Endothelial cell of umbilical vein (primary cell): ENCODE measurements at regions not wholly inside any gene's neighbourhood (a gene's known extent, or its start where the extent isn't known, plus 50 kb on each side); places are given as distances from the start of the nearest gene placed in this dataset.

Experiments
- BruUV-seq: library from RNA; stranded (reverse); fragments of 400-500 nt; replicated peaks from 2 replicates; lab custom pipeline; 2021; lab: Mats Ljungman, UMichigan
- CTCF ChIA-PET: fragments of 300-600, 350-600 bp; sonication (Branson Sonifier 250); formaldehyde crosslinking; loops from one replicate; lab custom pipeline; 2021; ENCODE audit warnings: antibody characterized with exemption, inconsistent platforms; lab: Charles Lee
- POLR2A ChIA-PET: fragments of 300-600, 350-600 bp; sonication (Branson Sonifier 250); formaldehyde crosslinking; loops from one replicate; lab custom pipeline; 2021; ENCODE audit warnings: antibody characterized with exemption, inconsistent platforms; lab: Charles Lee
- DNase-seq: peaks from one replicate; pipeline ENCODE4 v3.0.0-alpha.2; 2011; ENCODE audit warnings: low read depth, low spot score
- FAIRE-seq: peaks from 2 replicates; lab custom pipeline; 2011; peaks lifted over from hg19 to GRCh38; lab: Jason Lieb, UNC
- H2AFZ ChIP-seq: 2 replicates; pipeline ENCODE4 v1.6.0; 2012; ENCODE audit warnings: low read depth, low read length, control low read depth, inconsistent platforms
- H3K27ac ChIP-seq: 2 replicates; pipeline ENCODE4 v1.5.1; 2011; ENCODE audit warnings: low read depth, mild to moderate bottlenecking, control low read depth, low read length, moderate library complexity; ENCODE audit not compliant: insufficient read depth
- H3K27me3 ChIP-seq, 2 experiments: 2 replicates each; pipeline versions ENCODE4 v1.6.0 to v1.6.1; 2011; ENCODE audit warnings: low read length in 2 of 2, mixed read lengths in 1 of 2; ENCODE audit not compliant: control insufficient read depth in 2 of 2, insufficient read depth in 2 of 2
- H3K36me3 ChIP-seq, 2 experiments: 2 replicates in 1 of 2; 3 replicates in 1 of 2; pipeline ENCODE4 v1.5.1; 2011; ENCODE audit warnings: low read length in 2 of 2, mild to moderate bottlenecking in 1 of 2, moderate library complexity in 1 of 2; ENCODE audit not compliant: control insufficient read depth in 2 of 2, insufficient read depth in 2 of 2; ENCODE audit errors: extremely low read depth in 1 of 2
- H3K4me1 ChIP-seq: 3 replicates; pipeline ENCODE4 v1.5.1; 2011; ENCODE audit warnings: mild to moderate bottlenecking, low read length; ENCODE audit not compliant: control insufficient read depth, insufficient read depth; ENCODE audit errors: extremely low read depth
- H3K4me2 ChIP-seq: 2 replicates; pipeline ENCODE4 v1.6.1; 2011; ENCODE audit warnings: low read length, control low read depth, mixed read lengths; ENCODE audit not compliant: insufficient read depth
- H3K4me3 ChIP-seq, 3 experiments: fragments of 200-600 bp in 1 of 3; sonication (generic), shearing (Covaris generic) in 1 of 3; replicated peaks in 1 of 3; 2 replicates each; pipeline ENCODE4 v1.5.1; 2011 to 2016; ENCODE audit warnings: control low read depth in 3 of 3, low read length in 3 of 3, mild to moderate bottlenecking in 2 of 3, inconsistent platforms in 1 of 3, low read depth in 1 of 3, moderate library complexity in 1 of 3; ENCODE audit not compliant: insufficient read depth in 1 of 3
- H3K79me2 ChIP-seq: 2 replicates; pipeline ENCODE4 v1.6.0; 2012; ENCODE audit warnings: low read length, inconsistent platforms; ENCODE audit not compliant: control insufficient read depth, insufficient read depth
- H3K9ac ChIP-seq: replicated peaks from 2 replicates; pipeline ENCODE3; 2011; ENCODE audit warnings: low read length, control low read depth; ENCODE audit not compliant: insufficient read depth; ENCODE audit errors: extremely low read depth
- H3K9me1 ChIP-seq: replicated peaks from 3 replicates; pipeline ENCODE4 v1.6.0; 2011; ENCODE audit warnings: mild to moderate bottlenecking, low read length; ENCODE audit not compliant: control insufficient read depth, insufficient read depth; ENCODE audit errors: extremely low read depth
- H3K9me3 ChIP-seq: replicated peaks from 2 replicates; pipeline ENCODE4 v1.5.1; 2012; ENCODE audit warnings: low read length, inconsistent platforms; ENCODE audit not compliant: control insufficient read depth, insufficient read depth
- H4K20me1 ChIP-seq: replicated peaks from 2 replicates; pipeline ENCODE3; 2011; ENCODE audit warnings: mild to moderate bottlenecking, low read length; ENCODE audit not compliant: control insufficient read depth, insufficient read depth; ENCODE audit errors: extremely low read depth
- EZH2 ChIP-seq: IDR thresholded peaks from 2 replicates; pipeline ENCODE4 v1.6.1; 2012; ENCODE audit warnings: borderline replicate concordance, low read depth, mild to moderate bottlenecking, moderate library complexity, low read length, inconsistent platforms; ENCODE audit not compliant: severe bottlenecking
- FOS ChIP-seq: IDR thresholded peaks from 2 replicates; pipeline ENCODE4 v1.6.1; 2011; ENCODE audit warnings: mild to moderate bottlenecking, low read length, moderate library complexity, borderline replicate concordance; ENCODE audit not compliant: insufficient read depth
- GATA2 ChIP-seq: IDR thresholded peaks from 2 replicates; pipeline ENCODE4 v1.7.0; 2011; ENCODE audit warnings: low read depth, mild to moderate bottlenecking, moderate library complexity, mixed read lengths, low read length; ENCODE audit not compliant: insufficient read length, insufficient read depth
- JUN ChIP-seq: IDR thresholded peaks from 2 replicates; pipeline ENCODE4 v1.6.1; 2011; ENCODE audit warnings: borderline replicate concordance, low read depth; ENCODE audit not compliant: insufficient read length, insufficient read depth
- MYC ChIP-seq: IDR thresholded peaks from one replicate; pipeline ENCODE4 v1.6.1; 2011; ENCODE audit warnings: mild to moderate bottlenecking, low read depth, low read length
- POLR2AphosphoS5 ChIP-seq: IDR thresholded peaks from 2 replicates; pipeline ENCODE4 v1.6.1; 2012; ENCODE audit warnings: low read depth, mild to moderate bottlenecking, control low read depth, low read length, moderate library complexity; ENCODE audit not compliant: insufficient read depth
- dilution Hi-C: fragments of 300-500 bp; cut with MboI; formaldehyde crosslinking; loops from one replicate; pipeline ENCODE4 v1.15.0; 2019; ENCODE audit warnings: low sequenced_read_pairs; ENCODE audit not compliant: extremely low pct_ligation_motif_present
- intact Hi-C: fragments of 100-400 bp; cut with micrococcal nuclease; formaldehyde crosslinking; loops from one replicate; pipeline ENCODE4 v1.10.0; 2022
- TF ChIP-seq, protein P1 (sequence below), 2 donors: IDR thresholded peaks; 1 replicate in 1 of 2; 2 replicates in 1 of 2; pipeline ENCODE4 v1.5.1; 2011; ENCODE audit warnings: low read length in 2 of 2, mild to moderate bottlenecking in 2 of 2, moderate library complexity in 2 of 2, control low read depth in 1 of 2, inconsistent platforms in 1 of 2, low read depth in 1 of 2; ENCODE audit not compliant: insufficient read depth in 1 of 2; ENCODE audit errors: extremely low read depth in 1 of 2

- Histone ChIP-seq H3K4me1 (peaks cover 37% of the 10 kb centered on the region), H2AFZ (no peak overlapping the region), H3K27ac (no peak overlapping the region), H3K36me3 (no peaks in the 10 kb centered on the region), H3K27me3 (no peaks in the 10 kb centered on the region), H3K9me1 (no peaks in the 10 kb centered on the region), H3K4me3 (no peak overlapping the region), H3K9me3 (no peaks in the 10 kb centered on the region), H4K20me1 (no peaks in the 10 kb centered on the region), H3K79me2 (no peaks in the 10 kb centered on the region), H3K9ac (no peak overlapping the region), H3K4me2 (no peak overlapping the region)
- POLR2A ChIA-PET, result no interaction called here
- dilution Hi-C loops (no loop called here), intact Hi-C loops (no loop called here)
- BruUV-seq, result no TSS peak
- FAIRE-seq (no peak), DNase-seq (no peak)
- no peak for TF ChIP-seq POLR2AphosphoS5
- CTCF ChIA-PET, result interaction anchor here (0.9 kb wide), 1 partner anchor 331 kb away, joined by 3 read pairs; no protein-coding TSS in a partner anchor
These were observed 503.7 kb upstream of the SULF2 start for GRCh38 chr20:48288930-48289507.

- CTCF ChIA-PET, result interaction anchor here (0.6 to 1.3 kb wide), 4 partner anchors 8 to 501 kb away, joined by 3 to 5 read pairs (median 4); no protein-coding TSS in a partner anchor
- DNase-seq, result no peak
- Histone ChIP-seq H3K36me3 (no peaks in the 10 kb centered on the region), H3K4me1 (peaks cover 40% of the 10 kb centered on the region), H3K27ac (no peak overlapping the region), H2AFZ (no peak overlapping the region), H3K4me2 (no peak overlapping the region), H3K9me3 (no peaks in the 10 kb centered on the region), H3K4me3 (no peak overlapping the region), H3K9ac (no peak overlapping the region), H4K20me1 (no peaks in the 10 kb centered on the region), H3K27me3 (no peaks in the 10 kb centered on the region), H3K79me2 (no peaks in the 10 kb centered on the region), H3K9me1 (no peaks in the 10 kb centered on the region)
- POLR2A ChIA-PET, result no interaction called here
- TF ChIP-seq MYC (no peak), FOS (no peak), JUN (no peak), GATA2 (no peak), POLR2AphosphoS5 (no peak), EZH2 (no peak)
- TF ChIP-seq, protein P1, sequence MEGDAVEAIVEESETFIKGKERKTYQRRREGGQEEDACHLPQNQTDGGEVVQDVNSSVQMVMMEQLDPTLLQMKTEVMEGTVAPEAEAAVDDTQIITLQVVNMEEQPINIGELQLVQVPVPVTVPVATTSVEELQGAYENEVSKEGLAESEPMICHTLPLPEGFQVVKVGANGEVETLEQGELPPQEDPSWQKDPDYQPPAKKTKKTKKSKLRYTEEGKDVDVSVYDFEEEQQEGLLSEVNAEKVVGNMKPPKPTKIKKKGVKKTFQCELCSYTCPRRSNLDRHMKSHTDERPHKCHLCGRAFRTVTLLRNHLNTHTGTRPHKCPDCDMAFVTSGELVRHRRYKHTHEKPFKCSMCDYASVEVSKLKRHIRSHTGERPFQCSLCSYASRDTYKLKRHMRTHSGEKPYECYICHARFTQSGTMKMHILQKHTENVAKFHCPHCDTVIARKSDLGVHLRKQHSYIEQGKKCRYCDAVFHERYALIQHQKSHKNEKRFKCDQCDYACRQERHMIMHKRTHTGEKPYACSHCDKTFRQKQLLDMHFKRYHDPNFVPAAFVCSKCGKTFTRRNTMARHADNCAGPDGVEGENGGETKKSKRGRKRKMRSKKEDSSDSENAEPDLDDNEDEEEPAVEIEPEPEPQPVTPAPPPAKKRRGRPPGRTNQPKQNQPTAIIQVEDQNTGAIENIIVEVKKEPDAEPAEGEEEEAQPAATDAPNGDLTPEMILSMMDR (IDR thresholded peaks at IDR 0.05; ENCODE audit: extremely low read depth in 1 of 2, insufficient read depth in 1 of 2, low read depth in 1 of 2, low read length in 2 of 2), result no peak
- intact Hi-C loops (no loop called here), dilution Hi-C loops (no loop called here)
- BruUV-seq, result no TSS peak
- FAIRE-seq, result no peak
These were observed 502.4 kb upstream of the SULF2 start for GRCh38 chr20:48287552-48288170.
